Stomach (tissue), 8 donors: ENCODE measurements at regions not wholly inside any gene's neighbourhood (a gene's known extent, or its start where the extent isn't known, plus 50 kb on each side); places are given as distances from the start of the nearest gene placed in this dataset.

Experiments
- DNase-seq, 2 donors: peaks; one replicate each; pipeline versions ENCODE4 v3.0.0 to v3.0.0-alpha.2; 2013 to 2019
- H3K27ac ChIP-seq, 5 donors: fragments of 200-600 bp in 4 of 5; sonication (generic) in 4 of 5; one replicate each; pipeline ENCODE4 v1.5.1; 2013 to 2019; ENCODE audit warnings: mild to moderate bottlenecking in 1 of 5, moderate library complexity in 1 of 5
- H3K27me3 ChIP-seq, 3 donors: fragments of 200-600 bp; sonication (generic); one replicate each; pipeline ENCODE4 v1.5.1; 2017 to 2019; ENCODE audit warnings: mixed run types in 1 of 3
- H3K36me3 ChIP-seq, 4 donors: fragments of 200-600 bp; sonication (generic); 1 replicate in 3 of 4; 2 replicates in 1 of 4; pipeline ENCODE4 v1.5.1; 2016 to 2019
- H3K4me1 ChIP-seq, 4 donors: fragments of 200-600 bp; sonication (generic); one replicate each; pipeline ENCODE4 v1.5.1; 2016 to 2019
- H3K4me3 ChIP-seq, 4 donors: fragments of 200-600 bp; sonication (generic) in 3 of 4; one replicate each; pipeline ENCODE4 v1.5.1; 2016 to 2019; ENCODE audit warnings: mild to moderate bottlenecking in 1 of 4
- H3K9me3 ChIP-seq, 4 donors: fragments of 200-600 bp; sonication (generic); one replicate each; pipeline ENCODE4 v1.5.1; 2016 to 2019
- CTCF ChIP-seq, 7 experiments: fragments of 450-650 bp in 4 of 7; fragments of 200-600 bp in 3 of 7; sonication (generic) in 3 of 7; IDR thresholded peaks; one replicate each; pipeline ENCODE4 v1.5.1; 2016 to 2019; ENCODE audit warnings: antibody characterized with exemption in 7 of 7, control low read depth in 2 of 7, mild to moderate bottlenecking in 1 of 7
- EP300 ChIP-seq: sonication (generic); formaldehyde crosslinking; IDR thresholded peaks from one replicate; pipeline ENCODE4 v1.6.1; 2017; ENCODE audit warnings: antibody characterized with exemption
- POLR2A ChIP-seq, 4 donors: fragments of 450-650 bp; IDR thresholded peaks; one replicate each; pipeline ENCODE4 v1.6.1; 2016; ENCODE audit warnings: antibody characterized with exemption in 4 of 4, control low read depth in 2 of 4, mild to moderate bottlenecking in 1 of 4, moderate library complexity in 1 of 4
- POLR2AphosphoS5 ChIP-seq, 3 donors: sonication (generic); formaldehyde crosslinking; IDR thresholded peaks; one replicate each; pipeline ENCODE4 v1.6.1; 2016; ENCODE audit warnings: antibody characterized with exemption in 3 of 3
- WGBS, 5 donors: extraction: QIAGEN DNeasy Blood & Tissue Kit in 3 of 5; methylation state at CpG; one replicate each; pipeline versions ENCODE4 v1.1.5 to v1.1.7; 2013 to 2018; 5-methylcytosine and 5-hydroxymethylcytosine counted together
- intact Hi-C: fragments of 100-400 bp; cut with DNase I; formaldehyde crosslinking; loops from one replicate; pipeline ENCODE4 v1.15.1; 2023; ENCODE audit warnings: low total_unique reads
- donor health status: healthy with polysubstance abuse.
- donor health status: Bipolar disorder and iron deficiency.
- donor health status: healthy.

- 26 to 58% (median 46%) methylated on average over 1 of the region's 1 CpG for WGBS, 5 donors
- Histone ChIP-seq H3K27me3 (no peaks in the 10 kb centered on the region), H3K27ac (no peak overlapping the region), H3K9me3 (no peaks in the 10 kb centered on the region), H3K4me3 (no peak overlapping the region), H3K36me3 (no peaks in the 10 kb centered on the region), H3K4me1 (peaks cover 0 to 9% (median 0%) of the 10 kb centered on the region in 4 donors)
- DNase-seq, result no peak
- intact Hi-C loops, result no loop called here
- TF ChIP-seq POLR2AphosphoS5 (IDR thresholded peaks at IDR 0.05) (no peak), CTCF (IDR thresholded peaks at IDR 0.05) (no peak), EP300 (no peak), POLR2A (IDR thresholded peaks at IDR 0.05) (no peak)
Measured at GRCh38 chr2:160941290-160941846, 218.9 kb upstream of the TANK start.

- WGBS, 5 donors, result 72 to 83% (median 80%) methylated on average over 10 of the region's 10 CpGs
- H3K4me3 ChIP-seq, result no peak overlapping the region
- H3K9me3 ChIP-seq, result no peaks in the 10 kb centered on the region
- TF ChIP-seq POLR2A (IDR thresholded peaks at IDR 0.05) (no peak), EP300 (no peak)
- H3K27me3 ChIP-seq, result no peaks in the 10 kb centered on the region
- DNase-seq, result peak in 1 of 2 donors; percentile 35
- peaks cover 0 to 9% (median 0%) of the 10 kb centered on the region in 4 donors for H3K4me1 ChIP-seq
- no peak overlapping the region for H3K27ac ChIP-seq
- no peaks in the 10 kb centered on the region for H3K36me3 ChIP-seq
- intact Hi-C loops, result no loop called here
Measured at GRCh38 chr2:160942476-160943142, 217.6 kb upstream of the TANK start.

- no peak overlapping the region for H3K4me3 ChIP-seq
- H3K4me1 ChIP-seq, result peaks cover 0 to 9% (median 0%) of the 10 kb centered on the region in 4 donors
- no peak overlapping the region for H3K27ac ChIP-seq
- TF ChIP-seq POLR2AphosphoS5 (IDR thresholded peaks at IDR 0.05) (no peak), CTCF (IDR thresholded peaks at IDR 0.05) (no peak), POLR2A (IDR thresholded peaks at IDR 0.05) (no peak), EP300 (no peak)
- DNase-seq, result no peak
- WGBS, 5 donors, result 92 to 97% (median 94%) methylated on average over 3 of the region's 3 CpGs
- H3K9me3 ChIP-seq, result no peaks in the 10 kb centered on the region
- intact Hi-C loops, result no loop called here
- H3K36me3 ChIP-seq, result no peaks in the 10 kb centered on the region
- H3K27me3 ChIP-seq, result no peaks in the 10 kb centered on the region
Measured at GRCh38 chr2:160943414-160943813, 216.8 kb upstream of the TANK start.

- no peak for TF ChIP-seq EP300
- no peak for TF ChIP-seq CTCF (IDR thresholded peaks at IDR 0.05)
- peak in 1 of 3 donors; percentile 19 for TF ChIP-seq POLR2AphosphoS5 (IDR thresholded peaks at IDR 0.05)
- no peak for TF ChIP-seq POLR2A (IDR thresholded peaks at IDR 0.05)
- no peaks in the 10 kb centered on the region for H3K27me3 ChIP-seq
- no peaks in the 10 kb centered on the region for H3K36me3 ChIP-seq
- DNase-seq, result peak in 1 of 2 donors; percentile 72
- H3K27ac ChIP-seq, result peak overlapping the region in 3 of 5 donors; percentile 9 to 61 (median 35)
- 48 to 71% (median 68%) methylated on average over 10 of the region's 10 CpGs for WGBS, 5 donors
- H3K9me3 ChIP-seq, result no peaks in the 10 kb centered on the region
- intact Hi-C loops, result no loop called here
- peak overlapping the region in 1 of 4 donors; percentile 5 for H3K4me3 ChIP-seq
- peaks cover 0 to 12% (median 5%) of the 10 kb centered on the region in 4 donors for H3K4me1 ChIP-seq
Measured at GRCh38 chr2:160952464-160953254, 207.6 kb upstream of the TANK start.
